Hepatocyte (in vitro differentiated cells): ENCODE measurements at regions not wholly inside any gene's neighbourhood (a gene's known extent, or its start where the extent isn't known, plus 50 kb on each side); places are given as distances from the start of the nearest gene placed in this dataset.

ENCODE experiments used
- CTCF ChIP-seq: fragments of 200-600 bp; sonication (generic); IDR thresholded peaks from 2 replicates; pipeline ENCODE4 v1.5.1; 2016; ENCODE audit warnings: antibody characterized with exemption, mild to moderate bottlenecking; ENCODE audit not compliant: poor library complexity
- EZH2 ChIP-seq: fragments of 200-600 bp; sonication (generic); IDR thresholded peaks from 2 replicates; pipeline ENCODE4 v1.6.1; 2016; ENCODE audit warnings: antibody characterized with exemption, mild to moderate bottlenecking, borderline replicate concordance
- EZH2phosphoT487 ChIP-seq: fragments of 200-600 bp; sonication (generic); IDR thresholded peaks from one replicate; pipeline ENCODE4 v1.6.1; 2018; ENCODE audit warnings: antibody characterized with exemption, mild to moderate bottlenecking, low read depth, moderate library complexity; ENCODE audit not compliant: unreplicated experiment, severe bottlenecking

GRCh38 chr4:183770906-183771305 lies 111.8 kb downstream of the TRAPPC11 start:
- TF ChIP-seq EZH2phosphoT487 (no peak), CTCF (no peak), EZH2 (no peak)
